Dendritic cell treated with granulocyte-macrophage colony-stimulating factor and Interleukin-4, amounts not matched to agents 40 ng/mL and 50 ng/mL, for 4 days (primary cell): ENCODE measurements at regions not wholly inside any gene's neighbourhood (a gene's known extent, or its start where the extent isn't known, plus 50 kb on each side); places are given as distances from the start of the nearest gene placed in this dataset.

Experiments used
- H3K27ac Mint-ChIP-seq: one replicate; pipeline ENCODE4 v1.8.0; 2022; ENCODE audit warnings: mild to moderate bottlenecking, mixed read lengths
- H3K27me3 Mint-ChIP-seq: one replicate; pipeline ENCODE4 v1.8.0; 2022; ENCODE audit warnings: mild to moderate bottlenecking, mixed read lengths
- H3K36me3 Mint-ChIP-seq: one replicate; pipeline ENCODE4 v1.8.0; 2022; ENCODE audit warnings: low read depth, mixed read lengths
- H3K4me1 Mint-ChIP-seq: one replicate; pipeline ENCODE4 v1.8.0; 2022; ENCODE audit warnings: low read depth, mixed read lengths
- H3K4me3 Mint-ChIP-seq: one replicate; pipeline ENCODE4 v1.8.0; 2022; ENCODE audit warnings: mild to moderate bottlenecking, moderate library complexity, mixed read lengths
- H3K9me3 Mint-ChIP-seq: one replicate; pipeline ENCODE4 v1.8.0; 2022; ENCODE audit warnings: mixed read lengths
- intact Hi-C: fragments of 100-400 bp; cut with micrococcal nuclease; formaldehyde crosslinking; loops from one replicate; pipeline ENCODE4 v1.15.0; 2022

GRCh38 chrX:30939928-30940327 lies 50.9 kb upstream of the TAB3 start:
- Mint-ChIP-seq H3K9me3 (no peaks in the 10 kb centered on the region), H3K36me3 (no peaks in the 10 kb centered on the region), H3K27ac (no peak overlapping the region), H3K4me1 (peaks cover 6% of the 10 kb centered on the region), H3K27me3 (no peaks in the 10 kb centered on the region), H3K4me3 (no peak overlapping the region)
- intact Hi-C loops: no loop called here
